ENCODE measurements at regions not wholly inside any gene's neighbourhood (a gene's known extent, or its start where the extent isn't known, plus 50 kb on each side); places are given as distances from the start of the nearest gene placed in this dataset.

DNA sequence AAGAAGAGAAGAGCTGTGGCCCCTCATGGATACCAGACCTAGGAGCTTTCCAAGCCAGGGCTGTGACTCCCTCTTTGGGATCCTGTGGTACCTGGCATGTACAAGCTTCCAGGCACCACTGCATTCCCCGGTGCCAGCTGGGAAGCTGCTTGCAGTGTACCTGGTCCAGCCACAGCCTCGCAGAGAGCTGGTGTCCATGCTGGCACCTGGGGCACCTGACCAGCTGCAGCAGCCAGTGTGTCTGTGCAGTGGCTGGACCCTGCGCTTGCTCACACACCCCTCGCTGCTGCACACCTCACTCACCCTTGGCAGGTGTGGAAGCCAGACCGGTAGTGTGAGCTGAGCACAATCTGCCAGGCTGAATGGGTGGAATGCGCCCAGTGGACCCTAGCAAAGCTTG, 190.9 kb upstream of the MAN1A1 start:
- TF ChIP-seq, protein P1, sequence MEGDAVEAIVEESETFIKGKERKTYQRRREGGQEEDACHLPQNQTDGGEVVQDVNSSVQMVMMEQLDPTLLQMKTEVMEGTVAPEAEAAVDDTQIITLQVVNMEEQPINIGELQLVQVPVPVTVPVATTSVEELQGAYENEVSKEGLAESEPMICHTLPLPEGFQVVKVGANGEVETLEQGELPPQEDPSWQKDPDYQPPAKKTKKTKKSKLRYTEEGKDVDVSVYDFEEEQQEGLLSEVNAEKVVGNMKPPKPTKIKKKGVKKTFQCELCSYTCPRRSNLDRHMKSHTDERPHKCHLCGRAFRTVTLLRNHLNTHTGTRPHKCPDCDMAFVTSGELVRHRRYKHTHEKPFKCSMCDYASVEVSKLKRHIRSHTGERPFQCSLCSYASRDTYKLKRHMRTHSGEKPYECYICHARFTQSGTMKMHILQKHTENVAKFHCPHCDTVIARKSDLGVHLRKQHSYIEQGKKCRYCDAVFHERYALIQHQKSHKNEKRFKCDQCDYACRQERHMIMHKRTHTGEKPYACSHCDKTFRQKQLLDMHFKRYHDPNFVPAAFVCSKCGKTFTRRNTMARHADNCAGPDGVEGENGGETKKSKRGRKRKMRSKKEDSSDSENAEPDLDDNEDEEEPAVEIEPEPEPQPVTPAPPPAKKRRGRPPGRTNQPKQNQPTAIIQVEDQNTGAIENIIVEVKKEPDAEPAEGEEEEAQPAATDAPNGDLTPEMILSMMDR (conservative IDR thresholded peaks at IDR 0.05; ENCODE audit: low read length): no peak
- no peak for TF ChIP-seq EZH2phosphoT487 (IDR thresholded peaks at IDR 0.05; ENCODE audit: borderline replicate concordance, low read depth, low read length)
